GM18858 (cell line): ENCODE measurements at regions not wholly inside any gene's neighbourhood (a gene's known extent, or its start where the extent isn't known, plus 50 kb on each side); places are given as distances from the start of the nearest gene placed in this dataset.
"Not testable (repeated sequence)": the region's sequence is repeated elsewhere in the genome, so short reads cannot be mapped to it uniquely, and the experiment has no call there.

ENCODE experiments used
- ATAC-seq: cut with Tn5 transposase; IDR thresholded peaks from one replicate; pipeline ENCODE4 v1.9.1; 2021; ENCODE audit not compliant: unreplicated experiment

DNA sequence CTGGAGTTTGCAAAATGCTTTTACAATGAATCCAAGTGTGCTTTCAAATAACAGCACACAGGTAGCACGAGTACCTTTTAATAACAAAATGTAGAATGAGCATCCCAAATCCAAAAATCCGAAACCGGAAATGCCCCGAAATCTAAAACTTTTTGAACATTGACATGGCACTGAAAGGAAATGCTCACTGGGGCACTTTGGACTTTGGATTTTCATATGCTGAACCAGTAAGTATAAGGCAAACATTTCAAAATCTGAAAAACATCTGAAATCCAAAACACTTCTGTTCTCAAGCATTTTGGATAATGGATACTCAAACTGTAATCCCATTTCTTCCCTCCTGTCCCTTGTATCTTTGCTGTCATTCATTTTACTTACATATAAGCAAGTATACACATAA, 50.1 kb downstream of the GCNT4 start:
- no peak for ATAC-seq

GRCh38 chr5:74995926-74996325, 56.4 kb downstream of the GCNT4 start:
- ATAC-seq, result no peak

- no peak for ATAC-seq
Observed at GRCh38 chr5:74994826-74995225, 57.5 kb downstream of the GCNT4 start.

DNA sequence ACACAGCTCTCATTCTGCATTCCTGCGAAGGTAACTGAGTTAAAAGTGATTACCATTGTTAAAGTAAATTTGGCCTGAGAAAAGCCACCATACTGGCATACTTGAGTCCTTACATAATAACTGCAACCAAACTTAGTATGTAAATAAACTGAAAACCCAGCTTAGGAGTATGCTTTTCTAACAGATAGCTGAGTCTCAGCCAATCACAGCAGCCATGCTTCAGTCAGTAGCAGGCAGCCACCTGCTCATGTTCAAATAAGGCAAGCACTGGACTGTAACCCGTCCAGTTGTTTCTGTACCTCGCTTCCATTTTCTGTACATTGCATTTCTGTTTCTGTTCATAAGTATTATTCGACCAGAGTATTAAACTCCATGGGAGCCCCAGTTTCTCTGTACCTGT, 58.6 kb downstream of the GCNT4 start:
- no peak for ATAC-seq

GRCh38 chr5:74992791-74993190, 59.6 kb downstream of the GCNT4 start:
- ATAC-seq, result no peak

DNA sequence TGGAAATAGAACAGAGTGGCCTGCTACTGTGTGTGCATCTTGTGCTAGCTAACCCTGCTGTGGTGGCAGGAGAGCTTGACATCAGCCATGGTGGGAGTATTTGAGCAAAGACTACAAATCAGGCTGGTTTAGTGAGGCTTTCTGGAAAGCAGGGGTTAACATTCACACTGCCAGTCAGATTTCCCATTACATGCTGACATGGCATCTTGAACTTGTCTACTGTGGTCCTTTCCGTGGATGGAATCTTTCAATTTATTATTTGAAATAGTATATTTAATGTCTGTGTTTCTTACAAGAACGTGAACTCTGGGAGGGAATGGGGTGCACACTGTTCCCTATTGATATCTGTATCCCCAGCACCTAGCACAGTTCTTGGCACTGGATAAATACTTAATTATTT, 60.8 kb downstream of the GCNT4 start:
- no peak for ATAC-seq

- ATAC-seq, result no peak
Observed at GRCh38 chr5:74990194-74990593, 62.2 kb downstream of the GCNT4 start.

DNA sequence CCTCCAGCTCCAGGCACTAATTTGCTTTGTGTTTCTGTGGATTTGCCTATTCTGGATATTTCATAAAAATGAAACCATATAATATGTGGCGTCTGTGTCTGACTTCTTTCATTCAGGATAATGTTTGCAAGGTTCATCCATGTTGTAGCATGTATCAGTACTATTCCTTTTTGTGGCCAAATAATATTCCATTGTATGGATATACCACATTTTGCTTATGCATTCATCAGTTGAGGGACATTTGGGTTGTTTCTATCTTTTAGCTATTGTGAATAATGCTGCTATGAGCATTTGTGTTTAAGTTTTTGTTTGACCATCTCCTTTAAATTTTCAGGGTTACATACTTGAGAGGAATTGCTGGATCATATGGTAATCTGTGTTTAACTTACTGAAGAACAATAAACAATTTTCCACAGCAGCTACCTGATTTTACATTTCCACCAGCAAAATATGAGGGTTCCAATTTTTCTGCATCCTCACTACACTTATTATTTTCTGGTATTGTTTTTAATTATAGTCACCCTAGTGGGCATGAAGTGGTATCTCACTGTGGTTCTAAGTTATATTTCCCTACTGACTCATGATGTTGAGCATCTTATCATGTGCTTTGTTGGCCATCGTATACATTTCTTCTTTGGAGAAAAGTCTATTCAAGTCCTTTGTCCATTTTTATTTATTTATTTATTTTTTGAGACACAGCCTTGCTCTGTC, 63.9 kb downstream of the GCNT4 start:
- ATAC-seq, result no peak

- ATAC-seq, result no peak
Observed at GRCh38 chr5:74978345-74978744, 74.0 kb downstream of the GCNT4 start.

- no peak for ATAC-seq
Observed at GRCh38 chr5:74977471-74977870, 74.9 kb downstream of the GCNT4 start.

- no peak for ATAC-seq
Observed at GRCh38 chr5:74976651-74977050, 75.7 kb downstream of the GCNT4 start.

GRCh38 chr5:74975582-74975981, 76.8 kb downstream of the GCNT4 start:
- no peak for ATAC-seq

- no peak for ATAC-seq
Observed at GRCh38 chr5:74974451-74975091, 77.8 kb downstream of the GCNT4 start.

DNA sequence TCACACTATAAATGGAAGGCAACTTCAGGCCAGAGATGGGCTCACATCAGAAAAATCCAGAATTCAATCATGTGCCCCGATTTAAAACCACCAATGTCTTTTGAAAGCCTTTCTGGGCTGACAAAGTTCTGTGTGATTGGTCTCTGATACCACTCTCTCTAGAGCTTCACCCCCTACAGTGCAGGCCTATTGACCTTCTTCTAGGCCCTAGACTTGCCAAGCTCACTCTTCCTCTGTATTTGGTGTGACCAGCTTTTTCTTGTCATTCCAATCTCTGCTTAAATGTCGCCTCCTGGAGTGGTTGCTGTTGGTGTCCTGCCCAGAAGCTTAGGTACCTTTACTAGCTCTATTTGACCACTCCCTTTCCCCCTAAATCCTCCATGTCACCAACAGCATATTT, 78.7 kb downstream of the GCNT4 start:
- no peak for ATAC-seq

DNA sequence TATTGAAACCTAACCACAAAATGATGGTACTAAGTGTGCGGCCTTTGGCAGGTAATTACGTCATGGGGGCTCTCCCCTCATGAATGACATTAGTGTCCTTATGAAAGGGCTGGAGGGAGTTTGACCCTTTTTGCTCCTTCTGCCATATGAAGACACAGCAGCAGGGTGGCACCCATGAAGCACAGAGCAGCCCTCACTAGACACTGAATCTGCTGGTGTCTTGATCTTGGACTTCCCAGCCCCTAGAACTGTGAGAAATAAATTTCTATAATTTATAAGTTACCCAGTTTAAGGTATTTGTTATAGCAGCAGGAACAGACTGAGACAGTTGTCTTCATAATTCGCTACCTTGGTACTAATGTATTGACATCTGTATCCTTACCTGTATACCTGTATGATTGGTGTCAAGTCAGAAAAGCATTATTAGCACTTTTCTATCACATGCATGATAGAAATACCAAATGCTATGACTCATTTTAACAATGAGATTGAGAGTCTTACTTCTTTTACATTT, 80.4 kb downstream of the GCNT4 start:
- ATAC-seq, result no peak

DNA sequence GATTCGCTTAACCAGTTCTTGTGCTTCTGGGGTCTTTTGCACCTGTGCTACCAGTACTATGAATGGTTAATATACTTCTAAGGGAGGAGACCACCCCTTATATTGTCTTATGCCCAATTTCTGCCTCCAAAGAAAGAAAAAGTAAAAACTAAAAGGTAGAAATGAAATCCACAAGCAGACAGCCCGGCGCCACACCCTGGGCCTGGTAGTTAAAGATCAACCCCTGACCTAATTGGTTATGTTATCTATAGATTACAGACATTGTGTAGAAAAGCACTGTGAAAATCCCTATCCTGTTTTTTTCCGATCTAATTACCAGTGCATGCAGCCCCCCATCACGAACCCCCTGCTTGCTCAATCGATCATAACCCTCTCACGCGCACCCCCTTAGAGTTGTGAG, 81.5 kb downstream of the GCNT4 start:
- ATAC-seq, result not testable (repeated sequence)

DNA sequence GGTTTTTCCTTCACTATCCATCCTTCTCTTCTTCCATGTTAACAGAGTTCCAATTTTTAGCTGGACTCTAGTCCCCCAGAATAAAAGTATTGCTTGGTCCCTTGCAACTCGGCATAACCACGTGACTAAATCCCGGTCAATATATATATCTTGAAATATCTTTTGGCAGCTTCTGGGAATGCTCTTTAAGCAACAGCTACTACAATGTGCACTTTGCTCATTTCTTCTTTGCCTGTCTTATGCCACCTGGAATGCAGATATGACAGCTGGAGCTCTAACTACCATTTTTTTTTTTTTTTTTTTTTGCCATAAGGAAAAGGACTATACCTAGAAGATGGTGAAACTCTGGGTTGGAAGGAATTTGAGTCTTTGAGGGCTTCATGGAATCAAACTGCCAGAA, 82.6 kb downstream of the GCNT4 start:
- ATAC-seq, result no peak

DNA sequence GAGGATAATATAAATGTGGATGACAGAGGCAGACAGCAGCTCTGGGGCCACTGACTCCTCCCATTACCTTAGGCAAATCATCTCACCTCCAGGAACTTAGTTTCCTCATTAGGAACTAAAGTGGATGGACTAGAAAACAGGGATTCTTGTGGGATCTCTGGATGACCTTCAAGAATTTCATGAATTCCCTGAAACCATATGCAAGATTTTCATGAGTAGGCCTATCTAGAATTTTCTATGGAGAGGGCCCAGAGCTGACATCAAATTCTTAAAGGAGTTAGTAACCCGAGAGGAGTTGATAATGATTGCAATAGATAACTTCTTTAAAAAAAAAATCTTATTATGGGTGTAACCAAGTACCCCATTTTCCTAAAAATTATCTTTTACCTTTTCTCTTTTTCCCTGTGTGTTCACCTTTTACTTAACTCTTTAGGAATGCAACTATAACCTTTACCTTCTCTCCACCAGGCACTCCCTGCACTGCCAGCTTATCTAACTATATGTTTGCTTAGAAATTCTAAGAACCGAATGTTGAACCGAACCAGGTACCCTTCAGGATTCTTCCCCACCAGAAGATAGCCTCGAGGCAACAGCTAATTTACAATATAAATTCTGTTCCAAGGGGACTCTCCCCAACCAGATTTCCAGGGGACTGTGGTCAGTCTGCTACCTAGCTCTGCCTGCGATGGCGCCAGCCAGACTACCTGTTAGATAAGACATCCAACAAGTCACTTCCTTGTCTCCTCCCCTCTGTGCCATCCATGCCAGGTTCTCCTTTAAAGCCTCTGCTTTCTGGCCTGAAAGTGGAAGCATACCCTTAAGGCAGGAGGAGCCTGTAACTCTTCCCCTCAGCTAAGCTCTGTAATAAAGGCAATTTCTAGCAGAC, 86.0 kb downstream of the GCNT4 start:
- ATAC-seq, result no peak

DNA sequence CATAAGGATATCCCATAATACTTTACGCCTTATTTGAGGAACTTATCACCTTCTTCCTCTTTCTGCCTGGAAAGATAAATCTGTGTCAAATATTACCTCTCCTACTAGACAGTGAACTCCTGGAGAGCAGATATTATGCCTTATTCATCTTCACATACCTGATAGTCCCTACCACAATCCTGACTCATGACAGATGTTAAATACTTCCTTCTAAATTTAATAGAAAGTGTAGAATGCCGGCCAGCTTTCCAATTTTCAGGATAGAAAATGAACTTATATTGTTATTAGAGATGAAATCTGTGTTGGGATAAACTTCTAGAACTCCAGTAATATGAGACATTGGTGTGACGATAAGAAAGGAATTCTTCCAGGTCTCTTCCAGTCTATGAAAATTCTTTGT, 89.0 kb downstream of the GCNT4 start:
- ATAC-seq, result no peak

DNA sequence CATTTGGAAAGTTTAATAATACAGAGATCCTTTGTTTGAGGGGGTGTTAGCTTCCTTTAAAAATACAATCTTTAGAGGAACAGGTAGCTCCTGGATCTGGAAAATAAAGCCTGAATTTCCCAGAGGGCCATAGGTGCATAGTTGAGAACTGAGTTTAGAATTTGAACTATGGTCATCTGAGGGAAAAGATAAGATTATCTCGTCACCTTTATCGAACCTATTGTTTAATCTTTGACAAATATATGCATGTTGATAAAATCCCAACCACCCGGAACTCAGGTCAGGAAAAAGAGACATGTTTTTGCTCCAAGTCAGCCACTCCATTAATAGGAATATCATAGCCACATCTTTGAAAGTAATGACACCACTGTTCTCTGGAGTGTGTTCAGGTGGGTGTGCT, 91.7 kb upstream of the FAM169A start:
- no peak for ATAC-seq

- ATAC-seq, result no peak
Observed at GRCh38 chr5:74957029-74957784, 91.0 kb upstream of the FAM169A start.
